HCT116 (cell line): ENCODE measurements at regions not wholly inside any gene's neighbourhood (a gene's known extent, or its start where the extent isn't known, plus 50 kb on each side); places are given as distances from the start of the nearest gene placed in this dataset.

ENCODE experiments used
- ATAC-seq: fragments of 200-7000 bp; cut with Tn5 transposase; 2 replicates; pipeline ENCODE4 v1.9.1; 2020; ENCODE audit warnings: mild to moderate bottlenecking, moderate library complexity
- BruUV-seq: library from RNA; stranded (reverse); fragments of 400-500 nt; replicated peaks from 2 replicates; lab custom pipeline; 2021; lab: Mats Ljungman, UMichigan
- CTCF ChIA-PET: fragments of 300-600 bp; sonication (Branson Sonifier 250); formaldehyde crosslinking; loops from one replicate; lab custom pipeline; 2021; ENCODE audit warnings: antibody characterized with exemption; lab: Charles Lee
- POLR2A ChIA-PET: fragments of 300-600, 350-600 bp; sonication (Branson Sonifier 250); formaldehyde crosslinking; loops from one replicate; lab custom pipeline; 2021; ENCODE audit warnings: antibody characterized with exemption; lab: Charles Lee
- RAD21 ChIA-PET, 2 experiments: fragments of 300-600 bp; sonication (Branson Sonifier 250); formaldehyde crosslinking; loops; one replicate each; lab custom pipeline; 2023; ENCODE audit warnings: low total read pairs in 2 of 2; ENCODE audit not compliant: uncharacterized antibody in 2 of 2, unreplicated experiment in 2 of 2, low non-redundant PET in 1 of 2; lab: Charles Lee
- DNase-seq: peaks from one replicate; pipeline ENCODE4 v3.0.0-alpha.2; 2010; ENCODE audit warnings: low read depth, low spot score
- H2AFZ ChIP-seq: fragments of 200-600 bp; shearing (Covaris generic), sonication (generic); 2 replicates; pipeline ENCODE4 v1.6.1; 2017; ENCODE audit warnings: low read depth, mixed run types, mixed read lengths, antibody characterized with exemption, low read length; ENCODE audit not compliant: poor library complexity, severe bottlenecking
- H3K27ac ChIP-seq: 2 replicates; pipeline ENCODE4 v1.5.1; 2012; ENCODE audit warnings: low read depth, low read length
- H3K27me3 ChIP-seq: fragments of 200-600 bp; sonication (generic); 2 replicates; pipeline ENCODE4 v1.6.1; 2016; ENCODE audit warnings: mixed run types, low read length, mixed read lengths; ENCODE audit not compliant: insufficient read depth
- H3K36me3 ChIP-seq, 2 experiments: fragments of 200-500 bp in 1 of 2; fragments of 200-600 bp in 1 of 2; sonication (Bioruptor generic) in 1 of 2; sonication (generic) in 1 of 2; 2 replicates each; pipeline versions ENCODE4 v1.5.1 to v1.6.1; 2014 to 2016; ENCODE audit warnings: low read length in 2 of 2, inconsistent platforms in 1 of 2, mixed read lengths in 1 of 2, mixed run types in 1 of 2; ENCODE audit not compliant: insufficient read depth in 2 of 2, control insufficient read depth in 1 of 2
- H3K4me1 ChIP-seq, 2 experiments: fragments of 200-600 bp in 1 of 2; sonication (generic) in 1 of 2; 2 replicates each; pipeline versions ENCODE4 v1.5.1 to v1.6.1; 2012 to 2017; ENCODE audit warnings: low read length in 2 of 2, inconsistent platforms in 1 of 2, mild to moderate bottlenecking in 1 of 2, mixed read lengths in 1 of 2, mixed run types in 1 of 2, moderate library complexity in 1 of 2; ENCODE audit not compliant: insufficient read depth in 2 of 2, control insufficient read depth in 1 of 2
- H3K4me2 ChIP-seq: fragments of 200-600 bp; sonication (generic); 2 replicates; pipeline ENCODE4 v1.6.1; 2017; ENCODE audit warnings: mixed run types, low read length, mixed read lengths
- H3K4me3 ChIP-seq, 2 experiments: fragments of 200-600 bp in 1 of 2; sonication (generic) in 1 of 2; replicated peaks in 1 of 2; 2 replicates each; pipeline ENCODE4 v1.5.1; 2011 to 2016; ENCODE audit warnings: low read length in 2 of 2, control low read depth in 1 of 2, low read depth in 1 of 2, mild to moderate bottlenecking in 1 of 2, mixed read lengths in 1 of 2, mixed run types in 1 of 2
- H3K79me2 ChIP-seq: fragments of 200-600 bp; sonication (generic); 2 replicates; pipeline ENCODE4 v1.6.1; 2017; ENCODE audit warnings: mild to moderate bottlenecking, mixed run types, low read length, moderate library complexity, mixed read lengths; ENCODE audit not compliant: insufficient read depth
- H3K9ac ChIP-seq: fragments of 200-600 bp; sonication (generic); 2 replicates; pipeline ENCODE4 v1.6.1; 2016; ENCODE audit warnings: low read length, mixed read lengths
- H3K9me2 ChIP-seq: fragments of 200-600 bp; sonication (generic), shearing (Covaris generic); 2 replicates; pipeline ENCODE4 v1.6.1; 2017; ENCODE audit warnings: mixed run types, mild to moderate bottlenecking, moderate library complexity; ENCODE audit not compliant: insufficient read depth
- H3K9me3 ChIP-seq, 2 experiments: fragments of 200-500 bp in 1 of 2; fragments of 200-600 bp in 1 of 2; sonication (Bioruptor generic) in 1 of 2; sonication (generic) in 1 of 2; 2 replicates each; pipeline ENCODE4 v1.6.1; 2014 to 2017; ENCODE audit warnings: low read length in 2 of 2, mixed read lengths in 2 of 2, inconsistent platforms in 1 of 2, low read depth in 1 of 2, mild to moderate bottlenecking in 1 of 2, mixed run types in 1 of 2, moderate library complexity in 1 of 2; ENCODE audit not compliant: control insufficient read depth in 1 of 2, insufficient read depth in 1 of 2
- H4K20me1 ChIP-seq: fragments of 200-600 bp; sonication (generic), shearing (Covaris generic); 2 replicates; pipeline ENCODE4 v1.6.1; 2017; ENCODE audit warnings: mixed run types, mild to moderate bottlenecking, moderate library complexity; ENCODE audit not compliant: insufficient read depth
- CBX3 ChIP-seq: IDR thresholded peaks from 2 replicates; pipeline ENCODE4 v1.6.1; 2012; ENCODE audit warnings: low read depth
- ELF1 ChIP-seq: IDR thresholded peaks from 2 replicates; pipeline ENCODE4 v1.6.1; 2012; ENCODE audit warnings: low read depth, borderline replicate concordance
- FOSL1 ChIP-seq: IDR thresholded peaks from 2 replicates; pipeline ENCODE4 v1.6.1; 2012; ENCODE audit warnings: low read depth
- JUND ChIP-seq: IDR thresholded peaks from 2 replicates; pipeline ENCODE4 v1.6.1; 2012
- POLR2A ChIP-seq: IDR thresholded peaks from 2 replicates; pipeline ENCODE4 v1.7.0; 2011; ENCODE audit warnings: borderline replicate concordance; ENCODE audit not compliant: insufficient read depth, insufficient read length; ENCODE audit errors: extremely low read depth
- RAD21 ChIP-seq: IDR thresholded peaks from 2 replicates; pipeline ENCODE4 v1.6.1; 2012; ENCODE audit warnings: low read depth, mild to moderate bottlenecking
- SIN3A ChIP-seq: IDR thresholded peaks from 2 replicates; pipeline ENCODE4 v1.6.1; 2012; ENCODE audit warnings: low read depth
- SP1 ChIP-seq: IDR thresholded peaks from 2 replicates; pipeline ENCODE4 v1.6.1; 2012; ENCODE audit warnings: low read depth
- YY1 ChIP-seq: IDR thresholded peaks from 2 replicates; pipeline ENCODE4 v1.6.1; 2011; ENCODE audit warnings: low read length, low read depth, moderate library complexity, mild to moderate bottlenecking; ENCODE audit not compliant: insufficient replicate concordance; ENCODE audit errors: extremely low read depth
- intact Hi-C: fragments of 100-400 bp; cut with micrococcal nuclease; formaldehyde crosslinking; loops from 2 replicates; pipeline ENCODE4 v1.10.0; 2022
- TF ChIP-seq, protein P1 (sequence below): IDR thresholded peaks from 2 replicates; pipeline ENCODE4 v1.6.1; 2012
- TF ChIP-seq, protein P2 (sequence below), 3 experiments: fragments of 200-600 bp in 1 of 3; sonication (generic) in 1 of 3; IDR thresholded peaks in 2 of 3; conservative IDR thresholded peaks in 1 of 3; 2 replicates each; pipeline ENCODE4 v1.5.1; 2012 to 2017; ENCODE audit warnings: low read depth in 2 of 3, low read length in 2 of 3, antibody characterized with exemption in 1 of 3, borderline replicate concordance in 1 of 3, control low read depth in 1 of 3, mild to moderate bottlenecking in 1 of 3, mixed read lengths in 1 of 3, mixed run types in 1 of 3, moderate library complexity in 1 of 3; ENCODE audit not compliant: insufficient read depth in 1 of 3
- TF ChIP-seq, protein P3 (sequence below): IDR thresholded peaks from 2 replicates; pipeline ENCODE4 v1.6.1; 2012
- TF ChIP-seq, protein P4 (sequence below): IDR thresholded peaks from 2 replicates; pipeline ENCODE4 v1.6.1; 2011; ENCODE audit warnings: mild to moderate bottlenecking, low read length, moderate library complexity; ENCODE audit not compliant: insufficient replicate concordance; ENCODE audit errors: extremely low read depth

DNA sequence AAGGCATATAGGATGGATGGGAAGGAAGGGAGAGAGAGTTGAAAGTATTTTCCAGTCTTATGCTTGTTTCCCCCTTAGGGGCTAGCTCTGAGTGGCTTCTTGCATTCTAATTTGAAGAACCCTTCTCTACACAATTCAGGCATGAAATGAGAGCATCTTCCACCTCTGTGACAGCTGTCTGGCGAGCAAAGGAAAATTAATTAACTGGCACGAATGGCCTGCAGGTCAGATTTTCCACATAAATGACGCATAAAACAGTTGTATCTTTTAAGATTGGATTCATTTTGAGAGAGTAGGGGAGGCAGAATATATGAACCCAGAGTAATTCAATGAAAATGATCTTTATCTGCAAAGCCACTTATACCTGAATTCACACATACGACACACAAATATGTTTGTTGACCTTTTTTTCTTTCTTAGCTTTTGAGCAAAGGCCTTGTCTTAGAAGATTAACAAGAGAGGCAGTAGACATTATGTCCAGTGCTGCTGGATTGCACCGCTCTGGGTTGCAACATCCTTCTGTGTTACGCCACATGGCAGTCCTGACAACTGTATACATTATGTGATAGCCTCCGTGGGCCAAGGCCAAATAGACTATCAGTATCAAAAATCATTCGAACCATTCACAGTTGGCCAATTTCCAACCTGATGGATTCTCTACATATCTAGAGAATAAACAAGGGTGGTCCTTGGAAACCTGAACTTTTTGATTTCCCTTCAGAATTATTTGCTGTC is 173.0 kb upstream of the GOT2 start:
- Histone ChIP-seq H4K20me1 (no peaks in the 10 kb centered on the region), H3K4me1 (no peaks in the 10 kb centered on the region), H3K9me3 (no peaks in the 10 kb centered on the region), H3K27ac (no peak overlapping the region), H3K9me2 (no peaks in the 10 kb centered on the region), H3K4me3 (no peak overlapping the region), H3K36me3 (no peaks in the 10 kb centered on the region), H3K27me3 (no peaks in the 10 kb centered on the region; the same call in 1 of the 2 replicates), H3K79me2 (no peaks in the 10 kb centered on the region), H3K9ac (no peak overlapping the region), H3K4me2 (no peak overlapping the region), H2AFZ (no peak overlapping the region)
- ChIA-PET POLR2A (no interaction called here), CTCF (no interaction called here), RAD21 (no interaction called here)
- intact Hi-C loops = no loop called here
- TF ChIP-seq, protein P1, sequence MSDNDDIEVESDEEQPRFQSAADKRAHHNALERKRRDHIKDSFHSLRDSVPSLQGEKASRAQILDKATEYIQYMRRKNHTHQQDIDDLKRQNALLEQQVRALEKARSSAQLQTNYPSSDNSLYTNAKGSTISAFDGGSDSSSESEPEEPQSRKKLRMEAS = no peak
- TF ChIP-seq, protein P2, sequence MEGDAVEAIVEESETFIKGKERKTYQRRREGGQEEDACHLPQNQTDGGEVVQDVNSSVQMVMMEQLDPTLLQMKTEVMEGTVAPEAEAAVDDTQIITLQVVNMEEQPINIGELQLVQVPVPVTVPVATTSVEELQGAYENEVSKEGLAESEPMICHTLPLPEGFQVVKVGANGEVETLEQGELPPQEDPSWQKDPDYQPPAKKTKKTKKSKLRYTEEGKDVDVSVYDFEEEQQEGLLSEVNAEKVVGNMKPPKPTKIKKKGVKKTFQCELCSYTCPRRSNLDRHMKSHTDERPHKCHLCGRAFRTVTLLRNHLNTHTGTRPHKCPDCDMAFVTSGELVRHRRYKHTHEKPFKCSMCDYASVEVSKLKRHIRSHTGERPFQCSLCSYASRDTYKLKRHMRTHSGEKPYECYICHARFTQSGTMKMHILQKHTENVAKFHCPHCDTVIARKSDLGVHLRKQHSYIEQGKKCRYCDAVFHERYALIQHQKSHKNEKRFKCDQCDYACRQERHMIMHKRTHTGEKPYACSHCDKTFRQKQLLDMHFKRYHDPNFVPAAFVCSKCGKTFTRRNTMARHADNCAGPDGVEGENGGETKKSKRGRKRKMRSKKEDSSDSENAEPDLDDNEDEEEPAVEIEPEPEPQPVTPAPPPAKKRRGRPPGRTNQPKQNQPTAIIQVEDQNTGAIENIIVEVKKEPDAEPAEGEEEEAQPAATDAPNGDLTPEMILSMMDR (IDR thresholded peaks at IDR 0.05 in 2 of 3, conservative IDR thresholded peaks at IDR 0.05 in 1 of 3; ENCODE audit: borderline replicate concordance in 1 of 3, insufficient read depth in 1 of 3, low read depth in 2 of 3, low read length in 2 of 3) = no peak
- TF ChIP-seq SP1 (no peak), JUND (no peak), FOSL1 (no peak), YY1 (no peak), SIN3A (no peak), CBX3 (no peak), POLR2A (no peak), RAD21 (no peak), ELF1 (no peak)
- TF ChIP-seq, protein P3, sequence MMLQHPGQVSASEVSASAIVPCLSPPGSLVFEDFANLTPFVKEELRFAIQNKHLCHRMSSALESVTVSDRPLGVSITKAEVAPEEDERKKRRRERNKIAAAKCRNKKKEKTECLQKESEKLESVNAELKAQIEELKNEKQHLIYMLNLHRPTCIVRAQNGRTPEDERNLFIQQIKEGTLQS = no peak
- TF ChIP-seq, protein P4, sequence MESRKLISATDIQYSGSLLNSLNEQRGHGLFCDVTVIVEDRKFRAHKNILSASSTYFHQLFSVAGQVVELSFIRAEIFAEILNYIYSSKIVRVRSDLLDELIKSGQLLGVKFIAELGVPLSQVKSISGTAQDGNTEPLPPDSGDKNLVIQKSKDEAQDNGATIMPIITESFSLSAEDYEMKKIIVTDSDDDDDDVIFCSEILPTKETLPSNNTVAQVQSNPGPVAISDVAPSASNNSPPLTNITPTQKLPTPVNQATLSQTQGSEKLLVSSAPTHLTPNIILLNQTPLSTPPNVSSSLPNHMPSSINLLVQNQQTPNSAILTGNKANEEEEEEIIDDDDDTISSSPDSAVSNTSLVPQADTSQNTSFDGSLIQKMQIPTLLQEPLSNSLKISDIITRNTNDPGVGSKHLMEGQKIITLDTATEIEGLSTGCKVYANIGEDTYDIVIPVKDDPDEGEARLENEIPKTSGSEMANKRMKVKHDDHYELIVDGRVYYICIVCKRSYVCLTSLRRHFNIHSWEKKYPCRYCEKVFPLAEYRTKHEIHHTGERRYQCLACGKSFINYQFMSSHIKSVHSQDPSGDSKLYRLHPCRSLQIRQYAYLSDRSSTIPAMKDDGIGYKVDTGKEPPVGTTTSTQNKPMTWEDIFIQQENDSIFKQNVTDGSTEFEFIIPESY = no peak
- no TSS peak for BruUV-seq
- ATAC-seq = no peak
- DNase-seq = no peak
